ENCODE measurements at regions not wholly inside any gene's neighbourhood (a gene's known extent, or its start where the extent isn't known, plus 50 kb on each side); places are given as distances from the start of the nearest gene placed in this dataset.
"Not testable (repeated sequence)": the region's sequence is repeated elsewhere in the genome, so short reads cannot be mapped to it uniquely, and the experiment has no call there.

DNA sequence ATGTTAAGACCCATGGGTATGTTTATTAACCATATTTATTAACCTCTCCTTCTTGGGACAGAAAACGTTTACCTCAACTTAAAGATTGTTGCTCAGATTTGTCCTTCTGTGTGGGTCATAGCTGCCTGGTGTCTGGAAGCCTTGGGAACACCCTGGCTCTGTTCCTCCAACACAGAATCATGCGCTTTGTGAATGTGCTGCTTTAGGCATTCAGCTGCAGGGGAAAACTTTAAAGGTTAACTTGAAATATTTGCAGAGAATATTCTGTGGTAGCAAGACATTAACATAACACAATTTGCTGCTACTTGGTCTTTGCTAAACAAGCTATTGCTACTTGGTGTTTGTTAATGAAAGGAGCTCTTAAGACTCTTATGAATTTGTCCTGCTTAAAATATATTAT is 50.5 kb upstream of the THOC3 start:
- DNase-seq (ENCODE audit: low read depth in 3 of 3) = not testable (repeated sequence)

DNA sequence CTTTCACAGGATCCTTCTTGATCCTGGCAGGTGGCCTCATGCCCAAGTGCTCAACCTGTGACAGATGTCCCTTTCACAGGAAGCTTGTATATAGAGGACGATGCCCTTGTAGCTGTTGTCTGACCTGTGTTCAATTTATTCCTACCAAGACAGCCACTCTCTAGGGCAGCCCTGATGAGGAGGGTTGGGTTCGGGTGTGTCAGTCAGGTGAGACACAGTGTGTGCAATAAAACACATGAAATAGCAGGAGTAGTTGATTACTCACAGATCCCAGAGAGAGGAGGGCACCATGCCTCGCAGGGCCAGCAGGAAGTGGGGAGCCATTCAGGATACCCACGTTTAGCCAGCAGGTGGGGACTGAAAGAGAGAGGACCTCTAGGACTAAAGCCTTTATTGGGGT is 52.7 kb upstream of the THOC3 start:
- not testable (repeated sequence) for DNase-seq (ENCODE audit: low read depth in 3 of 3)

DNA sequence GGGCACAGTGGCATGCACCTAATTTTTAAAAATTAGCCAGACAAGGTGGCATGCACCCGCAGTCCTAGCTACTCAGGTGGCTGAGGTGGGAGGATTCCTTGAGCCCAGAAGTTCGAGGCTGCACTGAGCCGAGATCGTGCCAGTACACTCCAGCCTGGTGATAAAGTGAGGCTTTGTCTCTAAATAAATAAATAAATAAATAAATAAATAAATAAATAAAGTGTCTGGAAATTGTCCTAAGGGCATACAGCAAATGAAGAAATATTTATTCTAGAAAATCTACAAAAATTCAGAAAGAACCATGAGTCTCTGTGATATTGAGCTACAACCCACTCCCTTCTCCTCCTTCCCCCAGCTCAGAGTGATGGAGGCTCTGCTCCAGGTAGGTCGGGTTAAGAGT is 55.4 kb upstream of the THOC3 start:
- not testable (repeated sequence) for DNase-seq (ENCODE audit: low read depth in 3 of 3)

DNA sequence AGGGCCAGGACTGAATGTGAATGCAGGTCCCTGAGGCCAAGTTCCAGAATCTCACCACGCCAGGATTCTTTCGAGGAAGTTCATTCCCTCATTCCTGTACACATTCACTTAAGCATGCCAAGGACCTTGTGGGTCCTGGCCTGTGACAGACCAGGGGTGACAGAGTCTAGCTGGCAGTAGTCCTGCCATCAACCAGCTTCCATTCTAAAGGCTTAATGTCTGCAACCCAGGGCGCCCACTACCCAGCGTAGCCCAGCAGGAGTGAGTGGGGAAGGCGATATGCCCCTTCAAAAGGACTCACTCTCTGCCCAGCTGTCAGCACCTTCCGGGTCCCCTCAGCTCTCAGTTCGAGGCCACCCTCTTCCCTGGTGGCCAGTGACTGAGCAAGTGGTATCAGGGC is 61.3 kb upstream of the THOC3 start:
- not testable (repeated sequence) for DNase-seq (ENCODE audit: low read depth in 3 of 3)

DNA sequence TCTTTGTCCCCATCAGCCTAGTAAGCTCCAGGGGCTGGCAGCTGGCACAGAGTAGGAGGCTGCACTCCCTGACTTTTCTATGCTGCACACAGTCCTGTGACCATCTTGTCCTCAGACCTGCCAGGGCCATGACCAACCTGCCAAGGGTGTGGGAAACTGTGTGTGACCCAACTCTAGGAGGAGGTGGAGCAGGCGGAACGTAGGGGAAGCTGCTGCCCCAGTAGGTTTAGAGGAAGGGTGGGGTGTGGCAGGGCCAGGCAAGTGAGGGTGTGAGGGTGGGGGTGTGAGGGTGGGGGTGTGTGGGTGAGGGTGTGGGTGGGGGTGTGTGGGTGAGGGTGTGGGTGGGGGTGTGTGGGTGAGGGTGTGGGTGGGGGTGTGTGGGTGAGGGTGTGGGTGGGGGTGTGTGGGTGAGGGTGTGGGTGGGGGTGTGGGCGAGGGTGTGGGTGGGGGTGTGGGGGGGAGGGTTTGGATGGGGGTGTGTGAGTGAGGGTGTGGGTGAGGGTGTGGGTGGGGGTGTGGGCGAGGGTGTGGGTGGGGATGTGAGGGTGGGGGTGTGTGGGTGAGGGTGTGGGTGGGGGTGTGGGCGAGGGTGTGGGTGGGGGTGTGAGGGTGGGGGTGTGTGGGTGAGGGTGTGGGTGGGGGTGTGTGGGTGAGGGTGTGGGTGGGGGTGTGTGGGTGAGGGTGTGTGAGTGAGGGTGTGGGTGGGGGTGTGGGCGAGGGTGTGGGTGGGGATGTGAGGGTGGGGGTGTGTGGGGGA is 62.4 kb upstream of the THOC3 start:
- DNase-seq (ENCODE audit: low read depth in 3 of 3) = not testable (repeated sequence)

DNA sequence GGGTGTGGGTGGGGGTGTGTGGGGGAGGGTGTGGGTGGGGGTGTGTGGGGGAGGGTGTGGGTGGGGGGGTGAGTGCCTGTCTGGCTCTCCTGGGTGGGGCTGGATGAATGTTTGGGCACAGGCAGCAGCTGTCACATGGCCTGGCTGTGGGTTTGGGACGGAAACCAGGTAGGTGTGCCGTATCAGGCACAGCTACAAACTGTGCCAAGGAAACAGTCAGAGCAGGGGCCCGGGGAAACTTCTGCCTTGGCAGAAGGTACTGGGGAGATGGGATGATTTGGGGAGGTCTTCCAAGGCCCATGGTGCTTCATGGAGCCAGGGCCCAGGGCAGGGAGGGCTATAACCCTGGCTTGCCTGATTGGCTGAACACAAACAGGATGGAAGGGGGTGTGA is 63.0 kb upstream of the THOC3 start:
- not testable (repeated sequence) for DNase-seq (ENCODE audit: low read depth in 3 of 3)

DNA sequence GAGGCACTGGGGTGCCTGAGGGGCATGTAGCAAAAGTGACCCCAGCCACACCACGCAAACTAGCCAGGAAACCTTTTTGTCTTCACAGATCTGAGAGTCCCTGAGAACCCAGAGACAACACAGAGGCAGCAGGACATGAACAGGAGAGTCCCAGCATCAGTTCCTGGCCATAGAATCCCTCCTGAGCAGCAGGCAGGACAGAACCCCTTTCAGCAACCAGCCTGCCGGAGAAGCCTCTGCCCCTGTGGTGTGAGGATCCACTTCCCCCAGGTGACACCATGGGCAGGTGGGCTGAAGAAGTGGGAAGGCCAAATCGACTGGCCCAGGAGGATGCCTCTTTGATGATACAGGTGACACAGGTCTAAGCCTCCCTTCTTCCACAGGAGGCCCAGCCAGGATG is 65.1 kb upstream of the THOC3 start:
- not testable (repeated sequence) for DNase-seq (ENCODE audit: low read depth in 3 of 3)

DNA sequence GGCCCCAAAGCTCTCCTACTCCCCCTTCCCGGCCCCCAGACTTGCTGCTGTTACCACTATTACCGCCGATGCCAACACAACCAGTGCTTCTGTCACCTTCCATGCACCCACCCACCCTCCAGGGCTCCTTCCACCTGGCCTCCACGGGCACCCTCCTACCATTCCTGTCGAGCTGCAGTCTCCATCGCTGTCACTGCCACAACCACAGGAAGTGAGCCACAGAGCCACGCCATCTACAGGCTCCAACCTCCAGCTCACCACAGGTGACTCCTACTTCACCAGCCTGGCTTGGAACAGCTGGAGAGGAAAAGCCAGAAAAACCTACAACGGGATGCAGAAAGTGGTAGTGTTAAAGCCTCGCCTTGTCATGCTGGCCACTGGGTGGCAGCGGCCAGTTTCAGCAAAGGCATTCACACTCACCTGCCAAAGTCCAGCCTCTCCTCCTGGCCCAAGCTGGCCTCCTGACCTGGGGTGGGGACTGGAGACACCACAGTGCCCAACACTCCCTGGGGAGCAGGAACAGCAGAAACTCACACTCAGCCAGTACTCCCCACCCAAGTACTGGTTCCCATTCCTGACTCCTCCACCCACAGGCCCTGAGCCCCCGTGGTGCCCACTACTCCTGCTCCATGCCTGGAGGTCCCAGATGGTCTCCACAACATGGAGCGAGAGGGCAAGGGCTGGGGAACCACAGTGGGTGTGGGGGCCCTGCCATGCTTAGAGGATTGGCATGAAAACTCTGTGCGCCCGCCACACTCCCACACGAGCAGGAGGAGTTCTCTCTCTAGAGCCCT is 66.5 kb upstream of the THOC3 start:
- not testable (repeated sequence) for DNase-seq (ENCODE audit: low read depth in 3 of 3)

DNA sequence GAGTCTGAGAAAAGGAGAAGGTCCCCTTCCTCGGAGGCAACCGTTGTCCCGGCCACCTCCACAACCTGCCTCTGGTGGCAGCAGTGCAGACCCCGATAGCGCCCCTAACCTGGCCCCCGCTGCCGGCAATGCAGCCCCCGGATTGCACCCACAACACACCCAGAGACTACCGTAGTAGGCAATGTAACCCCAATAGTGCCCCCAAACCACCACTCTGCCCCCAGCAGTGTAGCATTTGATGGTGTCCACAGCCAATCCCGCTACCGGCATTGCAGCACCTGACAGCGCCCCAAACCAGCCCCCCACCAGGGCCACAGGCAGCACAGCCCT is 67.1 kb upstream of the THOC3 start:
- DNase-seq (ENCODE audit: low read depth in 3 of 3) = not testable (repeated sequence)

DNA sequence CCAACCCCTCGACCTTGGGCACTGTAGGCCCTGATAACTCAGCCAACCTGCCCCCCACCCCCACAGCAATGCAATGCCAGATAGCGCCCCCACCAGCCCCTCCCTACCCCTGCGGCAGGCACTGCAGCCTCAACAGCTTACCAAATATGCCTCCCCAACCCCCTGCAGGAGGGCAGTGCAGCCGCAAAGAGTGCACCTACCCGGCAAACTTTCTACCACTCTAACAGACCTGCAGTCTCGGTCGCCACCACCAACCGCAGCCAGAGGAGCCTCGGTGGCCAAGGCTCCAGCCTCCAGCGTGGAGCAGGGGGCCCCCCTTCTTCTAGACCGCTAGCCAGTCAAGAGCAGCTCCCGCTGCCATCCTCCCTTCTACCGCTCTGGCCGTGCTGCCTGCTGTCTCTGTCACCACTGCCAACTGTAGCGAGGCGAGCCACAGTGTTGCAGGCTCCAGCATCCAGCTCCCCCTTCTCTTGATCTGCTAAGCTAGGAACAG is 67.7 kb upstream of the THOC3 start:
- DNase-seq (ENCODE audit: low read depth in 3 of 3) = not testable (repeated sequence)

DNA sequence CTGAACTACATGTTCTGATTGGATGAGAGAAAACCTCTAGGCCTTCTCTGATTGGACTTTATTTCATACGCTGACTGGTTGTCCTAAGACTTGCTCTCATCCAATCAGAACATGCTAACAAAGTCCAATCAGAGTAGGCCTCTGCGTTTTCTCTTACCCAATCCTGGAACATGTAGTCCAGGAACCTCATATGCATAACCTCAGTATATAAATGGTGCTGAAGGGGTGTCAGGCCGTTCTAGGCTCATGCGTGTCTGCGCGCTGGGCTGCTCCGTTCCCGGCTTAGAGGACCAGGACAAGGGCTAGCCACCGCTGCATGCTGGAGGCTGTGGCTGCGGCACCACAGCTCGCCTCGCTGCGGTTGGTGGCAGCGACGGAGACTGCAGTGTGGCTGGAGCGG is 68.3 kb upstream of the THOC3 start:
- DNase-seq (ENCODE audit: low read depth in 3 of 3) = not testable (repeated sequence)

DNA sequence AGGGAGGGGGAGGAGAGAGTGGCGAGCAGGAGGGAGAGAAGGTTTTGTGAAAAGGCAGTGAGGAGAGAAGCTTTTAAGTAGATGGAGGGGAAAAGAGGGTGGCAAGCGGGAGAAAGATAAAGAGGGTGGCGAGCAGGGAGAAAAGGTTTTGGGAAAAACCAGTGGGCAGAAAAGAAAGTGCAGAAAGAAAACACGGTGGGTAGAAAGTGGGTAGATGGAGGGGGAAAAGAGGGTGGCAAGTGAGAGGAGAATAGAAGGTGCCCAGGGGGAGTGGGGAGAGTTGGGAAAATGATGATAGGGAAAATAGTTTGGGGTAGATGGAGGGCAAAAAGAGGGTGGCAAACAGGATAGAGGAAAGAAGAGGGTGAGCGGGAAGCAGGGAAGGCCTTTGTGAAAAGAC is 69.1 kb upstream of the THOC3 start:
- not testable (repeated sequence) for DNase-seq (ENCODE audit: low read depth in 3 of 3)

DNA sequence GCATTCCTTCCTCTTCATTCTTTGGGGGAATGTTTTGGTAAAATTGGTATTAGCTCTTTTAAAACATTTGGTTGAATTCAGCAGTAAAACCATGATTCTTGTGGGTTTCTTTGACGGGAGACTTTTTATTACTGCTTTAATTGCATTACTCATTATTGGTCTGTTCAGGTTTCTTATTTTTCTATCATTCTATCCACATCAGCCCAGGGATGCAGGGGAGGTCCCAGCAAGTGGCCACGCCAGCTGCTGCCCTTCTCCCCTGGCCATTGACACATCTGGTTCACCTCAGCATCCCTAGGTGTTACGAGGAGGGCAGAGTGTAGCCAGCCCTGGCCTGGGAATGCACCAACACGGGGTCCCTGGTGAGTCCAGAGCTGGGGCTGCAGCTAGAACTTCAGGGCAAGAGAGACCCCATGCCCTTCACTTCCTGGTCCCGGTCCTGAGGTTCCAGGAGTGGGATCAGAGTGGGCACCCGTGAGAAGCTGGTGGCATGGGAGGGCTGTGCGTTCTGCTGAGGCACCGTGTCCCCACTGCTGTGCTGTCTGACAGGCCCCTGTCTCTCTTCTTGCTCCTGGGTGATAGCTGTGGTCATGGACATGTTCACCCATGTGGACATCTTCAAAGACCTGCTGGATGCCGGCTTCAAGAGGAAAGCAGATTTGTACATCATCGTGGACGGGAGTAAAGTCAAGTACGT is 72.1 kb upstream of the THOC3 start:
- not testable (repeated sequence) for DNase-seq (ENCODE audit: low read depth in 3 of 3)

DNA sequence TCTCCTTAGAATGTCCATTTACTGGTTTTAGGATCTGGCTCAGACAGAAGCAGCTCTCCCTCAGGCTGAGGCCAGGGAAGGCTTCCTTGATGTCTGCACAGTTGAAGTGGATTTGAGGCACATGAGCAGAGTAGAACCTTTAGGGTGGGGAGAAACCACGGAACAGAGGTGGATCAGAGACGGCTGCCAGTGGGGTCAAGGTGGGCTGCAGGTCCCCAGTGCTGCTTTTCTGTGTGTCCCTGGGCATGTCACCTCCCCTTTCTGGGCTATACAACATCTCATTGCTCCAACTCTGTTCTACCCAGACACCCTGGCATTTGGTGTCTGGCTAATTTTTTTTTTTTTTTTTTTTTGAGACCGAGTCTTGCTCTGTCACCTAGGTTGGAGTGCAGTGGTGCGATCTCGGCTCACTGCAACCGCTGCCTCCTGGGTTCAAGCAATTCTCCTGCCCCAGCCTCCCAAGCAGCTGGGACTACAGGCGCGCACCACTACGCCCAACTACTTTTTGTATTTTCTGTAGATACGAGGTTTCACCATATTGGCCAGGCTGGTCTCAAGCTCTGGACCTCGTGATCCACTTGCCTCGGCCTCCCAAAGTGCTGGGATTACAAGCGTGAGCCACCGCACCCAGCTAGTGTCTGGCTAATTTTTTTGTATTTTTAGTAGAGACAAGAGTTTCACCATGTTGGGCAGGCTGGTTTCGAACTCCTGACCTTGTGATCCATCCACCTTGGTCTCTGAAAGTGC is 73.3 kb upstream of the THOC3 start:
- not testable (repeated sequence) for DNase-seq (ENCODE audit: low read depth in 3 of 3)

DNA sequence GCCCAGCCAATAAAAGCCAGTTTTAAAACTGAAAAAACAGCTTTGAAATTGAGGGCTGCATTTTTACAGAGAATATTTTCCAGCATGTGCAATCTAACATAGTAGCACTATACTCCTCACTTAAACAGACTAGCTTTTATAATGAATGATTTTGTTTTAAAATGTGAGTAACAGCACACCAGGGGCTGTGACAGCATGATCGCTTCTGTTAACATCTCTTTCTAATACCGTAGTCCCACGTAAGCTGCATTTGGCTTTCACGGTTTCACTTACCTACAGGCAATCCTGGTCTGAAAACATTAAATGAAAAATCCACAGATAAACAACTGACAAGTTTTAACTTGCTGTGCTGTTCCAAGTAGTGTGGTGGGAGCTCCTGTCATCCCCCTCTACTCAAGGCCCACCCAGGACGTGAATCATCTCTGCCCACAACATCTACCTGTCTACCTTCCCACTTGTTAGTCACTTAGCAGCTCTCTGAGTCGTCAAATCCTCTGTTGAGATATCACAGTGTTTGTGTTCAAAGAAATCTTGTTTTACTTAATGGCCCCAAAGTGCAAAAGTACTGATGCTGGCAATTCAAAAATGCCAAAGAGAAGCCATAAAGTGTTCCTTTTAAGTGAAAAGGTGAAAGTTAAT is 74.0 kb upstream of the THOC3 start:
- peak in 1 of 3 experiments; percentile 27 for DNase-seq (ENCODE audit: low read depth in 3 of 3)

DNA sequence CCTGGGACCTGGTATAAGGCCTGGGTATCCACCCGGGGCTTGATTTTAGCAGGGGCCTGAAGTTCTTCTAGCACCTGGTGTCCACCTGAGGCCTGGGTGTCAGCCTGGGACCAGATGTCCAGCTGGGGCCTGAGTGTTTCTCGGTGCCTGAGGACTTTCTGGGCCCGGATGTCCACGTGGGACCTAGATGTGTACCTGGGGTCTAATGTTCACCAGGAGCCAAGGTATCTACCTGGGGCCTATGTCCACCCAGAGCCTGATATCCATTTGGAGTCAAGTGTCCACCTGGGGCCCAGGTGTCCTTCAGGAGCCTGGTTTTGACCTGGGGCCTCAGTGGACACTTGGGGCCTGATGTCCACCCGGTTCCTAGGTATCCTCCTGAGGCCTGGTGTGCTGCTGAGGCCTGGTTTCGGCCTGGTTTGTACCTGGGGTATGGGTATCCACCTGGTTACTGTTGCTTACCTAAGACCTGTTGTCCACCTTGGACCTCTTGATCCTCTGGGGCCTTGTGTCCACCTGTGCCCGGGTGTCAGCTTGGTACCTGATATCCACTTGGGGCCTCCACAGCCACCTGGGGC is 75.2 kb upstream of the THOC3 start:
- not testable (repeated sequence) for DNase-seq (ENCODE audit: low read depth in 3 of 3)

DNA sequence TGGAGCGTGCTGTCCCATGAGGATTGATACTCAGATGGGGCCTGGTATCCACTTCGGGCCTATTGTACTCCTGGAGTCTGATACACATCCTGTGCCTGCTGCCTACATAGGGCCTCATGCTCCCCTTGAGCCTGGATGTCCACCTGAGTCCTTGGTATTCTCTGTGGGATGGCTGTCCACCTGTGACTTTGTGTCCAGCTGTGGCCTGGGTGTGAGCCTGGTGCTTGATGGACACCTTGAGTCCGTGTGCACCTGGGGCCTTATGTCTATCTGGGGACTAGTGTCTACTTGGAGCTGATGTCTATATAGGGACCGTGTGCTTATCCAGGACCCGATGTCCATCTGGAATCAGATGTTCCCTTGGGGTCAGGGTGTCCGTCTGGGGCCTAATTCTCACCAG is 75.9 kb upstream of the THOC3 start:
- DNase-seq (ENCODE audit: low read depth in 3 of 3) = not testable (repeated sequence)

DNA sequence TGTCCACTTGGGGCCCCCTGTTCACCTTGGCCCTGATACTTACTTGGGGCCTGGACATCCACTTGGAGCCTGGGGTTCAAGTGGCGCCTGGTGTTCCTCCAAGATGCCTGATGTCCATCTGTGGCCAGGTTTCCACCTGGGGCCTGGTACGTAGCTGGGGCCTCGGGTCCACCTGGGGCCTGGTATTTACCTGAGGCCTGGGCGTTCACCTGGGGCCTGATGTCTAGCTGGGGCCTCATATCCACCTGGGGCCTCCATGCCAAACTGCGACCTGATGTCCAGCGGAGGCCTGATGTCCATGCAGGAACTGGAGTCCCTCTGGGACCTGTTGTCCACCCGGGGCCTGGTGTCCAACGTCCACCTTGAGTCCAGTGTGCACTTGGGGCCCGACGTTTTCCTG is 76.3 kb upstream of the THOC3 start:
- DNase-seq (ENCODE audit: low read depth in 3 of 3) = not testable (repeated sequence)

DNA sequence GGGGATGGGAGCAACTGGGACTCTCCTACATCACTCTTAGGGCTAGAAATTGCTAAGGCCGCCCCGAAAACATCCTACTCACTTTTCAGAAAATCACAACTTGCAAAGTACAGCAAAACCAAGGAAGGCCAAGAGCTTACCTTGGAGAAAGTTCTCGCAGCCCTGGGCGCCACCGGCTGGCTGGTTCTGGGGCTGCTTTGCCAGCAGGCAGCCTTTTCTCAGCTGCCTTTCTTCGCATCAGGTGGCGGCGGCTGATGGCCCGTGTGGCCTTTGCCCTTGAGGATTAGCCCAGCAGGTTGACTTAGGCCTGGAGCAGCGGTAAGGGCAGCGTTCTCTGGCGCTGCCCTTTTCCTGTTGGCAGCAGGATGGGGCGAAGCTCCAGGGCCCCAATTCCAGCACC is 77.3 kb upstream of the THOC3 start:
- not testable (repeated sequence) for DNase-seq (ENCODE audit: low read depth in 3 of 3)

DNA sequence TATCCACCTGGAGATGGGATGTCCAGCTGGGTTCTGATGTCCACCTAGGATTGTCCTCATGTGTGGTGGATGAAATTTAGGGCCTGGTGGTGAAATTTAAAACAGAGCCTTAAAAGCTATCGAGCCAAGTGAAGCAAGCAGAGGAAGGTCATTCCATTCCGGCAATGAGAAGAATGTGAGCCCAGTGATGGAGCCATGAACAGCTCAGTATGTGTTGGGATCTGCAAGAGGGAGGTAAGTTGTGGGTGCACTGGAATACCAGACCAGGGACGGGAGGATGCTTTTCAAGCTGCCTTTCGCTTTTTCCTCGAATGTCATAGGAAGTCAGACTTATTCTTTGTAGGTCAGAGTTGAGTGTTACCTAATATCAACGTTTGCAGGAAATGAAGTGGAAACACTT is 80.6 kb upstream of the THOC3 start:
- DNase-seq (ENCODE audit: low read depth in 3 of 3) = not testable (repeated sequence)

Measured in stimulated activated CD4-positive, alpha-beta T cell treated with anti-CD3 and anti-CD28 coated beads, TNF-alpha, amount 100 ng/mL, for 4 hours (primary cell).